CD4-positive, alpha-beta memory T cell (primary cell): ENCODE measurements at regions not wholly inside any gene's neighbourhood (a gene's known extent, or its start where the extent isn't known, plus 50 kb on each side); places are given as distances from the start of the nearest gene placed in this dataset.
A peak's percentile ranks its signal among the peaks of the same experiment; 100 is the strongest.

ENCODE experiments used
- CTCF ChIA-PET: fragments of 350-600 bp; sonication (Branson Sonifier 250); formaldehyde crosslinking; loops from one replicate; lab custom pipeline; 2021; ENCODE audit warnings: inconsistent platforms; ENCODE audit not compliant: partially characterized antibody; lab: Charles Lee
- POLR2A ChIA-PET: fragments of 350-600 bp; sonication (Branson Sonifier 250); formaldehyde crosslinking; loops from one replicate; lab custom pipeline; 2021; ENCODE audit not compliant: partially characterized antibody; lab: Charles Lee
- DNase-seq, 5 donors: peaks; one replicate each; pipeline versions ENCODE4 v3.0.0 to v3.0.0-alpha.2; 2020 to 2022; ENCODE audit warnings: mixed read lengths in 1 of 5
- H3K27ac ChIP-seq: one replicate; pipeline ENCODE4 v1.7.0; 2013; ENCODE audit warnings: low read depth, low read length
- H3K27me3 ChIP-seq: 2 replicates; pipeline ENCODE4 v1.7.0; 2013; ENCODE audit warnings: mild to moderate bottlenecking, low read length, moderate library complexity; ENCODE audit not compliant: insufficient read depth
- H3K36me3 ChIP-seq: 2 replicates; pipeline ENCODE4 v1.7.0; 2013; ENCODE audit warnings: mild to moderate bottlenecking, low read length, moderate library complexity; ENCODE audit not compliant: insufficient read depth
- H3K4me1 ChIP-seq: 2 replicates; pipeline ENCODE4 v1.7.0; 2013; ENCODE audit warnings: mild to moderate bottlenecking, low read length, moderate library complexity; ENCODE audit not compliant: insufficient read depth
- H3K4me3 ChIP-seq, 2 donors: one replicate each; pipeline ENCODE4 v1.7.0; 2013; ENCODE audit warnings: low read length in 2 of 2, mild to moderate bottlenecking in 1 of 2
- H3K9me3 ChIP-seq, 2 donors: one replicate each; pipeline ENCODE4 v1.7.0; 2013; ENCODE audit warnings: low read length in 2 of 2, control low read depth in 1 of 2; ENCODE audit not compliant: control insufficient read depth in 1 of 2
- H3K27ac Mint-ChIP-seq, 7 donors: one replicate each; pipeline ENCODE4 v1.8.0; 2020 to 2021; ENCODE audit warnings: mixed read lengths in 7 of 7, mild to moderate bottlenecking in 6 of 7, inconsistent platforms in 3 of 7, moderate library complexity in 3 of 7
- H3K27me3 Mint-ChIP-seq, 2 donors: one replicate each; pipeline ENCODE4 v1.8.0; 2020 to 2021; ENCODE audit warnings: mixed read lengths in 2 of 2
- H3K36me3 Mint-ChIP-seq, 2 donors: one replicate each; pipeline ENCODE4 v1.8.0; 2020 to 2021; ENCODE audit warnings: mixed read lengths in 2 of 2, inconsistent platforms in 1 of 2, mild to moderate bottlenecking in 1 of 2
- H3K4me1 Mint-ChIP-seq, 4 donors: one replicate each; pipeline ENCODE4 v1.8.0; 2020 to 2021; ENCODE audit warnings: mixed read lengths in 4 of 4, mild to moderate bottlenecking in 1 of 4
- H3K4me3 Mint-ChIP-seq, 8 donors: one replicate each; pipeline ENCODE4 v1.8.0; 2020 to 2021; ENCODE audit warnings: mixed read lengths in 8 of 8, mild to moderate bottlenecking in 7 of 8, moderate library complexity in 6 of 8, inconsistent platforms in 3 of 8
- H3K9me3 Mint-ChIP-seq, 8 donors: one replicate each; pipeline ENCODE4 v1.8.0; 2020 to 2021; ENCODE audit warnings: mixed read lengths in 8 of 8, mild to moderate bottlenecking in 5 of 8, inconsistent platforms in 3 of 8, moderate library complexity in 1 of 8
- intact Hi-C: fragments of 100-400 bp; cut with micrococcal nuclease; formaldehyde crosslinking; loops from one replicate; pipeline ENCODE4 v1.15.1; 2023

DNA sequence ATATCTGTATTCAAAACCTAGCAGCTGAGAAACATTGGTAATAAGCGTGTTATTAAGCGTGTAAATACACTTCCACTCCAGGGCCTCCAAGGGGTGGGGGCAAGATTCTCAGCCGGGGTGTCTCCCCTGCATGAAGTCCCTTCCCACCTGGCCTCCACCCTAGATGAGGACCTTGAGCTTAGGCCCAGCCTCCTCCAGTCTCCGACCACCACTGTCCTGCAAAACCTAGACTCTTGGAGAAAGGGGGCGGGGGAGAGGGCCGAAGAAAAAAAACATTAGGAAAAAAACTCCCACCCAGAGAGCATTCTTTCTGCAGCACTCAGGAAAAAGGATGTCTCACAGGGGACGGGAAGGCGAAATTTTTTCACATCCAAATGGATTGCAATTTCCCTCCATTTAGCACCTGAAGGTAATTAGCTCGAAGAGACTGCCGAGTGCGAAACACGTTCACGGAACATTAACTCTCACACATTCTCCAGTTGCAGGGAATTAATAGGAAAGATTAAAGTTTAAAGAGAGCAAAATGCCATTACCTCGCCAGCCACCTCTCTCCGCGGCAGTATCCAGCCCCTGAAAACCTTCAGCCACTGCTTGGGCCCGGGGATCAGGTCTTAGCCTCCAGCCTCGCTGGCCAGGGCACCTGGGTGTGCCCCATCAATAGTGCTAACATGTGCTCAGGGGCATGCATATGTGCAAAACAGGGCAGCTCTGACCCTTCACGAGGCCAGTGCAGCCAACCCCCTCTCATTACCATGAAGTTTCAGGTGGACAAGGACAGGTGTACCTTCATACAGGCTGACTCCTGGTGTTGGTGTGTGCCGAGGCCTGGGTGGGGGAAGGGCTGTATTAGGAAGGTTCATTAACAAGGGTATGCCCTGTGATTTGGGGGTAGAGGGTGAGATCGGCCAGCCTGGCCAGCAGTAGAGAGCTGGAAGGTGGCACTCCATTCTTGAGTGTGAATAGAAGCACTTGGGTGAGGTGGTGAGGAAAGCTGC is 77.2 kb downstream of the HIF1AN start:
- Mint-ChIP-seq H3K36me3 (no peaks in the 10 kb centered on the region), H3K27me3 (peaks cover 13 to 41% of the 10 kb centered on the region in 2 donors), H3K4me3 (no peak overlapping the region), H3K9me3 (peaks cover 0 to 2% (median 0%) of the 10 kb centered on the region in 8 donors), H3K27ac (no peak overlapping the region), H3K4me1 (no peaks in the 10 kb centered on the region)
- Histone ChIP-seq H3K4me1 (no peaks in the 10 kb centered on the region), H3K27ac (no peak overlapping the region), H3K4me3 (no peak overlapping the region), H3K36me3 (no peaks in the 10 kb centered on the region), H3K27me3 (no peaks in the 10 kb centered on the region), H3K9me3 (no peaks in the 10 kb centered on the region)
- CTCF ChIA-PET: no interaction called here
- intact Hi-C loops: no loop called here
- POLR2A ChIA-PET: no interaction called here
- DNase-seq: no peak

DNA sequence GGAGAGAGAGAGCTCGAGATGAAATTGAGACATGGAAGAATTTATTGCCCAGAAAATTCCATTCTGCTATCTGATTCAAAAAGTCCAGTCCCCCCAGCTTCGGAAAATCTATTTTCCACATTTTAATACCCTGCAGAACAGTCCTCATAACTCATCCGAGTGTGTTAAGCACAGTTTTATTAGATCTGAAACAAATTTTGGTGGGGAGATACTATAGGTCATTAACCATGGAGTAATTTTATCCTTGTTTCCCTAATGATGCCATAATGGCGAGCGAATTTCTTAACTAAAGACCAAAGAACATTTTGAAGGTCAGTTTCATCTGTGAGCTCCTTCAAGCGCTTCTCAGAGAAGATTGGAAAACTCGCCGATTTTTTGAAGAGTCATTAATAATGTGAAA is 78.1 kb downstream of the HIF1AN start:
- H3K27me3 Mint-ChIP-seq: peaks cover 15 to 41% of the 10 kb centered on the region in 2 donors
- H3K27ac ChIP-seq: no peak overlapping the region
- H3K4me3 ChIP-seq: no peak overlapping the region
- H3K9me3 ChIP-seq: no peaks in the 10 kb centered on the region
- H3K4me1 Mint-ChIP-seq: no peaks in the 10 kb centered on the region
- H3K36me3 Mint-ChIP-seq: no peaks in the 10 kb centered on the region
- no peak overlapping the region for H3K4me3 Mint-ChIP-seq
- no peaks in the 10 kb centered on the region for H3K4me1 ChIP-seq
- no peaks in the 10 kb centered on the region for H3K36me3 ChIP-seq
- intact Hi-C loops: no loop called here
- ChIA-PET CTCF (no interaction called here), POLR2A (no interaction called here)
- DNase-seq: no peak
- no peaks in the 10 kb centered on the region for H3K27me3 ChIP-seq
- H3K27ac Mint-ChIP-seq: no peak overlapping the region
- H3K9me3 Mint-ChIP-seq: peaks cover 0 to 2% (median 0%) of the 10 kb centered on the region in 8 donors

DNA sequence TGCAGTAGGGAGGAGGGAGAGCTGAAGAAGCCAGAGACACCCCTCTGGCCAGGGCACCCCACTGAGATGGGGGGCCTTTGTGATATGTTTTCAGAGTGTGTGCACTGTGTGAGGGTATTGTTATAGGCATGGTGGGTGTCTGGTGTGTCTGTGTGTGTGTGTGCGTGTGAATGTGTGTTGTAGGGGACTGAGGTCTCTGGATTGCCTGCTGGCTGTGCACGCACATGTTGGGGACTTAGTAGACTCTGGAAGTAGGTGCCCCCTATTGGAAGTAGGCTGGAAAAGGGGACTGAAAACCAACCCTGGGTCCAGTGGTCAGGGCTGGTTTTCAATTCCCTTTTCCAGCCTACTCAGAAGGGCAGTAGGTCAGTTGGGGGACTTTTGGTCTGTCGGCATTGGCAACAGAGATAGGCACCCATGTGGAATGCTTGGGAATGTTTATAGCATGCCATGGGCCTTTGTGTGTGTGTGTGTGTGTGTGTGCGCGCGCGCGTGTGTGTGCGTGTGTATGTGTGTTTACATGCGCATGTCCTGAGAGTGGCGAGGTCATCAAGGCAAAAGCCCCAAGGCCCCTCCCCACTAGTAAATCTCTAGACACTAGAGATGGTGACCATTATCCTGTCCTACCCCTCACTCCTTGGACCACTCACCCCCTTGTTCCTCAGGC is 78.8 kb downstream of the HIF1AN start:
- Histone ChIP-seq H3K9me3 (no peaks in the 10 kb centered on the region), H3K27me3 (no peaks in the 10 kb centered on the region), H3K4me3 (no peak overlapping the region), H3K27ac (no peak overlapping the region), H3K36me3 (no peaks in the 10 kb centered on the region), H3K4me1 (no peaks in the 10 kb centered on the region)
- Mint-ChIP-seq H3K27me3 (peaks cover 22 to 45% of the 10 kb centered on the region in 2 donors), H3K9me3 (peaks cover 0 to 2% (median 0%) of the 10 kb centered on the region in 8 donors), H3K4me3 (no peak overlapping the region), H3K27ac (no peak overlapping the region), H3K4me1 (no peaks in the 10 kb centered on the region), H3K36me3 (no peaks in the 10 kb centered on the region)
- intact Hi-C loops: no loop called here
- ChIA-PET POLR2A (no interaction called here), CTCF (no interaction called here)
- DNase-seq: no peak

DNA sequence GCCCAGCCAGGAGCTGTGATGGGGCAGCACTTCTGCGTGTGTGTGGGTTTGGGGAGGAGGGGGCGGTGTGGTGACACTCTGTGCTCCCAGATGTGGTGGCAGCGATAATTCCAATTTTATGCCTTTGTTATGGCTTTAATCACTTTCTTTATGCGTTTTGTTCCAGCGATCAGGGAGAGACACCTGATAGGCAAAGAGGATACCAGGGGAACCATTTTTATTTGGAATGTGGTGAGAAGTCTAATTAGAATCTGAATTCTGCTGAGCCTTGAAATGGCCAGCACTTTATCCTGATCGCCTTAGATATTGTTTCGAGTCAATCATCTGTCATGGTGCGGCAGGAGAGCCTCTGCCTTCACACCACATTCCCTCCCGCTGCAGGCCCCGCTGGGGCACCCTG is 79.5 kb downstream of the HIF1AN start:
- Histone ChIP-seq H3K9me3 (no peaks in the 10 kb centered on the region), H3K36me3 (no peaks in the 10 kb centered on the region), H3K4me3 (no peak overlapping the region), H3K4me1 (no peaks in the 10 kb centered on the region), H3K27ac (no peak overlapping the region), H3K27me3 (no peaks in the 10 kb centered on the region)
- no peak overlapping the region for H3K4me3 Mint-ChIP-seq
- intact Hi-C loops: no loop called here
- H3K36me3 Mint-ChIP-seq: no peaks in the 10 kb centered on the region
- H3K4me1 Mint-ChIP-seq: no peaks in the 10 kb centered on the region
- H3K27me3 Mint-ChIP-seq: peaks cover 29 to 52% of the 10 kb centered on the region in 2 donors
- POLR2A ChIA-PET: no interaction called here
- peaks cover 0 to 2% (median 0%) of the 10 kb centered on the region in 8 donors for H3K9me3 Mint-ChIP-seq
- CTCF ChIA-PET: no interaction called here
- DNase-seq: no peak
- peak overlapping the region in 1 of 7 donors; percentile 57 for H3K27ac Mint-ChIP-seq

DNA sequence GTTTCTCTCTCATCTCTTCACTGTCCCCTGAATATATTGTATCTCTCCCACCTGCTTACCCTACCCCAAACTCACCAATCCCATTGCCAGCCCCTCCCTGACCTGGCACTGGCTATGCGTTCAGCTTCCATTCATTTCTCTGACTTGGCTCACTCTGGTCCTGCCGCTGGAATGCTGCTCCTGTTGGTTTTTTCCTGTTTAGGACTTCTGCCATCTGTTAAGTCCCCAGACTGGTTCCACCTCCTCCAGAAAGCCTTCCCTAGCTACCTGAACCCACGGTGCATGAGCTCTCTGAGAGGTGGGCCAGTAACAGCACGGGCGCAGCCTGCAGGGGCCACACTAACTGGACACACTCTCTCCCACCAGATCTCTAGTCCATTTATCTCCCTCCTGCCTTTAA is 80.2 kb downstream of the HIF1AN start:
- no peak for DNase-seq
- Histone ChIP-seq H3K4me1 (no peaks in the 10 kb centered on the region), H3K27ac (no peak overlapping the region), H3K27me3 (peaks cover 4% of the 10 kb centered on the region), H3K4me3 (no peak overlapping the region), H3K9me3 (no peaks in the 10 kb centered on the region), H3K36me3 (no peaks in the 10 kb centered on the region)
- ChIA-PET POLR2A (no interaction called here), CTCF (no interaction called here)
- Mint-ChIP-seq H3K27ac (no peak overlapping the region), H3K9me3 (peaks cover 0 to 2% (median 0%) of the 10 kb centered on the region in 8 donors), H3K4me1 (no peaks in the 10 kb centered on the region), H3K4me3 (no peak overlapping the region), H3K27me3 (peaks cover 35 to 59% of the 10 kb centered on the region in 2 donors), H3K36me3 (no peaks in the 10 kb centered on the region)
- intact Hi-C loops: no loop called here

DNA sequence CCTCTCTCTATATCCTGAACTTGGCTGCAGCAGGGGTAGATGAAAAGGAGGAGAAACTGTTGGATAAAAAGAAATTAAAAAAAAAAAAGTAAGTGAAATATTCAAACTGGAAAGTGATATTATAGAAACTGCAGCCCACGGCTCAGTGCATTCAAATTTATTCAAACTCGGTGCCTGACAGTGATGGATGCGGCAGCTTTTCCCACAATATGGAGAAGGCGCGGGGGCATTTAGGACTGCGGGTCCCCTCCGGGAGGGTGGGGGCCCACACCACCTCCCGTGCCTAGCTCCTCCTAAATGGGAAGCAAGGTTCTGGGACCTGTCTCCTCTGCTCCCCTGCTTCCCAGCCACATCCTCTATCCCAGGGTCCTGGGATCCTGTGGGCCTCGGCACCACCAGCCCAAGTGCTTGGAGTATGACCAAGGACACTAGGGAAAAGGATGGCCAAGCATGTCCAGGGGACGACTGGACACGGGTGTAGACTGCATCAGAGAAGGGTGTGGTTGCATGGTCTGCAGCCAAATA is 82.4 kb downstream of the HIF1AN start:
- H3K36me3 ChIP-seq: no peaks in the 10 kb centered on the region
- no peaks in the 10 kb centered on the region for H3K36me3 Mint-ChIP-seq
- POLR2A ChIA-PET: interaction anchor here (0.7 kb wide), 1 partner anchor 44 kb away, joined by 4 read pairs; no protein-coding TSS in a partner anchor

More for the DNA sequence above, 82.4 kb downstream of the HIF1AN start:
- Histone ChIP-seq H3K4me1 (no peaks in the 10 kb centered on the region), H3K4me3 (no peak overlapping the region), H3K27me3 (peaks cover 6% of the 10 kb centered on the region), H3K9me3 (no peaks in the 10 kb centered on the region), H3K27ac (no peak overlapping the region)
- Mint-ChIP-seq H3K4me1 (peaks cover 0 to 6% (median 5%) of the 10 kb centered on the region in 4 donors), H3K9me3 (peaks cover 0 to 2% (median 0%) of the 10 kb centered on the region in 8 donors), H3K27me3 (peaks cover 44 to 68% of the 10 kb centered on the region in 2 donors), H3K27ac (no peak overlapping the region), H3K4me3 (no peak overlapping the region)
- intact Hi-C loops: no loop called here
- CTCF ChIA-PET: no interaction called here
- no peak for DNase-seq
